ENCODE measurements at regions not wholly inside any gene's neighbourhood (a gene's known extent, or its start where the extent isn't known, plus 50 kb on each side); places are given as distances from the start of the nearest gene placed in this dataset.

DNA sequence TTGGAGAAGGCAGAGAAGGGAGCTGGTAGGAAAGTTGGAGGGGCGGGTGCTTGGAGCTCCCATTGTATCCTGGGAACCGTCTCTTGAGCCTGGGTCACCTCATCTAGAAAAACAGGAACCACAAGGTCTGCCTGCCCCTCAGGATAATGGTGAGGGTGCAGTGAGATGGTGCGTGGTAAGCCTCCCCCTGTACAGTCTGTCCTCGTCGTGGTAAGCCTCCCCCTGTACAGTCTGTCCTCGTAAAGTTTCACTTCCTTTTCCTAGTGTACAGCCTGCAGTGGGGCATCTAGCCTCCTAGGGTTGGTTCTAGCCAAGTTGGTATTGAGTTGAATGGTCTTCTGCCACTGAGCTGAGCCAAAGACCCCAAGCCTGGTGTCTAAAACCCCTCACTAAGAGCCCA, 66.5 kb upstream of the IGSF21 start:
- ATAC-seq (peak in 1 of 2 donors; percentile 58), DNase-seq (no peak)
- intact Hi-C loops (cut with DNase I), result no loop called here

DNA sequence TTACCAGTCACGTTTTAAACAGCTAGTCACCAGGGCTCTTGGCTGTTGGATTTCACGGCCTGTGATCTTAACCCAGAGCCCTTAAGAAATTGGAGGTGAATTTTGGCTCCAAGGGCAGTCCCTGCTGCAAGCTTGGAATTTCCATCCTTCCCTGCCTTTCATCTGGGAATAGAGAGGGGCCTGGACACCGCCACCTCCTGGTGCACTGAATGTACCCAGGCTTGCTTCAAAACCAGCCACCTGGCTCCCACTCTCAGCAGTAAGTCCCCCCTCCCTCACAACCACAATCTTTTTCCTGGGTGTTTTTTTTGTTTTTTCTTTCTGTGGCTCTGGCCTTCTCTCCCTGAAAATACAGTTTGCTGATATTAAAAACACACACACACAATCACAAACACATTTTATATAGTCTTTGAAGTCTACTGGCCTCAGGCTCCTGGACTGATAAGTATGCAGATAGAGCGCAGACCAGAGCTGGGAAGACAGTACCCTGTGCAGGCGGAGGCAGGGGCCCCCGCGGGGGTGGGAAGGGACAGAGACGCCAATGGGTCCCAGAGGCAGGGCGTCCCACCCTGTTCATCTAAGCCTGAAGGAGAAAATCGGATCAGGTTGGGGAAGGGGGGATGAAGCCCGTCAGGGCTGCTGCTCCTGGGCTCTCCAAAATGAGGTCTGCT, 65.8 kb upstream of the IGSF21 start:
- intact Hi-C loops (cut with DNase I), result no loop called here
- ATAC-seq (no peak), DNase-seq (no peak)

DNA sequence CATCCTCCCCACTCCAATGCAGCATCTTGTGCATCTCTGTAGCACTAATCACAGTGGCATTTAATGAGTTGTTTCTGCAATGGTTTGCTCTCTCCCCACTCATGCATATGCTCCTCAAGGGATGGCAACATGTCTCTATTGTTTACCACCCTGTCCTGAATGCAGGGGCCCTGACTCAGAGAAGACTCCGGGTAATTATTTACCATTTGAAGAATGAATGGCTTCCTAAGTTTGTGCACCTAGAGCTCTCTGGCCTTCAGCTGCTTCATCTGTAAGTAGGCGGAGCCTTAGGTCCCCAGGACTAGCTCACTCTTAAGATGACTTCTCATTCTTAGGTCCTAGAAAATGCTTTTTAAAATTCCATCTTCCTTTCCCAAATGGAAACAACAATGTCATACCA, 63.7 kb upstream of the IGSF21 start:
- intact Hi-C loops (cut with DNase I), result no loop called here
- no peak for ATAC-seq

DNA sequence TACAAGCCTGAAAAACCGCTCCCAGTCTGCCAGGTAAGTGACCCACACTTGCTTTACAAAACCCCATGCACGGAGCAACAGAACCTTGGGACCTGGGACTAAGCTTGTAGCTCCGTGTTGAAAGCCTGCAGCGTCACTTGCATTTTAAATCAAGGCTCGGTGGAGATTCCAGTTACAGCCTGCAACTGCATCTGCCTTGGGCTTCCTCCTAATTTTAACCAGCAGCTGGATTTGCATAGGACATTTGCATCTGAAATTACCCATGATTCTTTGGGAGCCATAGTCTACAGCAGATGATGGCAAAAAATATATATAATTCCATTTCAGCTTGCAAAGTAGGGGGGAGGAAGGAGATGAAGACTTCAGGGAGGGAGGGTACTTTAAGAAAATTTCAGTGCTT, 62.4 kb upstream of the IGSF21 start:
- intact Hi-C loops (cut with DNase I), result no loop called here
- ATAC-seq, result no peak

More for the DNA sequence above, 63.7 kb upstream of the IGSF21 start:
- DNase-seq, result no peak

DNA sequence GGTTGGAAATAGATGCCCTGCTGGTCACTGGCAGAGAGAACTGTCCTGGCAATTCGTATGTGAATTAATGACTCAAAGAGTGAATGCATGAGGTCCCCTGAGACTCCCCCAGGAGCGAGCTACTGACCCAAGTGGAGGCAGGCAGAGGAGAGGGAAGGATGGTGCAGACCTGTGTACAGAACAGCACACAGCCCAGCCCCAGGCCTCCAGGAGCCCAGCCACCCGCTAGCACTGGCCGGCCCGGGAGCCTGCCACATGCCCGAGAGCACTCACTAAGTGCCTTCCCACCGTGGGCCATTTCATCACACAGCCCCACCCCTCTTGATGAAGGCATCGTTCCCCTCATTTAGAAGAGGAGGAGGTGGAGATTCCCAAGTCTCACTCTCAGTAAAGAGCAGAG, 62.0 kb upstream of the IGSF21 start:
- DNase-seq, result no peak
- intact Hi-C loops (cut with DNase I), result no loop called here

More for the DNA sequence above, 62.4 kb upstream of the IGSF21 start:
- DNase-seq, result no peak

DNA sequence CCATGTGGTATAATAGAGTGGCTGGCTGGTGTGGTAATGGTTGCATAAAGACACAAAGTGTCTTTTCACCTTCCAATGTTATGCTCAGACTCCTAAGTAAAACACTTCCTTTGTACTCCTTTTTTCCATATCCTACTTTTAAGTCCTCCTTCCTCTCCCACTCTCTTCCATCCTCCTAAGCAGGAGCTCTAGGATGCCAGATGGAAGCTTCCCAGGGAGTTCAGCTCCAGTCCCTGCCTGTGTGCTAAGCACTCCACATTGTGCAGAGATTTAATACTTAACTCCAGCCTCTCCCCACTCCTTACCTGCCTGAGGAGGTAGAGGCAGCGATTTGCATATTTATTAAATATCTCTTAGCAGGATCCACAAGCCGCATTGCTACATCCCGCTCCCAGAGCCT, 60.5 kb upstream of the IGSF21 start:
- intact Hi-C loops (cut with DNase I), result no loop called here
- no peak for DNase-seq
- no peak for ATAC-seq

More for the DNA sequence above, 62.0 kb upstream of the IGSF21 start:
- ATAC-seq, result no peak

DNA sequence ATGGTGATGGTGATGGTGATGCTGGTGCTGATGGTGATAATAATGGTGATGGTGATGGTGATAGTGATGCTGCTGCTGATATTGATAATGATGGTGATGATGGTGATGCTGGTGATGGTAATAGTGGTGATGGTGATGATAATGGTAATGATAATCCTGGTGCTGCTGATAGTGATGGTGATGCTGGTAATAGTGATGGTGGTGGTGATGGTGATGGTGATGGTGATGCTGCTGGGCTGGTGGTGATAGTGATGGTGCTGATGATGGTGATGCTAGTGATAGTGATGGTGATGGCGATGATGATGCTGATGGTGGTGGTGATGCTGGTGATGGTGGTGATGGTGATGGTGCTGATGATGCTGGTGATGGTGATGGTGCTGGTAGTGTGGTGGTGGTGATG, 58.4 kb upstream of the IGSF21 start:
- intact Hi-C loops (cut with DNase I), result no loop called here
- no peak for DNase-seq
- ATAC-seq, result no peak

DNA sequence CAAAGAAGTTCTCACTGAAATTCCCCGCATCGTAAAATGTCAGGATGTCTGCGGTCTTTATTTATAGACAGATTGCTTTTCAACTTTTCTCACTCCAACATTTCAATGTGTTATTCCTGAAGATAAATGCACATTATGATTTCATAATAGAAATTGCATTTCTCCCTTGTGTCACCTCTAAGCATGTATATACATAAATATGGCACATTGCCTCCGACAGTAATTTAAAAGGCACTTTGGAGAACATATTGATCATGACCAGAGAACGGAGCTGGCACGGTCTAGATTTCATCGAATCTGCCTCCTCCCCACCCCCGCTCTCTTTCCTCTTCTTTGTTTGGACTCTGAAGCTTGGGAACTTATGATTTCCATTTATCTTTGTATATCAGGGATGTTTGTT, 54.9 kb upstream of the IGSF21 start:
- intact Hi-C loops (cut with DNase I), result no loop called here
- no peak for ATAC-seq
- DNase-seq, result no peak

DNA sequence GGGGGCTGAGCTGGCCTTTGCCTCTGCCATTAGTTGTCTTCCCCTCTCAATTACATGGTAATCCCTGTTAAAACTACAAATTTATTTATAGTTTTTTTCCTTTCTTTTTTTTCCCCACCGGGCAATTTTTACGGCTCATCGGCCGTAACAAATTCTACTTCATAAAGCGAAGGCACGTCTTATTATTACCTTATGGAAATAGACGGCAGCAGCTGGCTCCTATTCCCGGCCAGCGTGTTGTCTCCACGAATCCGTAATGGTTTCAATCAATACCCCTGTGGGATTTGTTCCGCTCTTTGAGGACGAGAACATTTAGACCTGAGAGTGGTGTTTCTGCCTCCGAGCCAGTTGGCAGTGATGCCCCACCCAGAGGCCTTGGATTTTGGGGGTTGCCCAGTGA, 52.4 kb upstream of the IGSF21 start:
- intact Hi-C loops (cut with DNase I), result no loop called here
- ATAC-seq, result no peak

DNA sequence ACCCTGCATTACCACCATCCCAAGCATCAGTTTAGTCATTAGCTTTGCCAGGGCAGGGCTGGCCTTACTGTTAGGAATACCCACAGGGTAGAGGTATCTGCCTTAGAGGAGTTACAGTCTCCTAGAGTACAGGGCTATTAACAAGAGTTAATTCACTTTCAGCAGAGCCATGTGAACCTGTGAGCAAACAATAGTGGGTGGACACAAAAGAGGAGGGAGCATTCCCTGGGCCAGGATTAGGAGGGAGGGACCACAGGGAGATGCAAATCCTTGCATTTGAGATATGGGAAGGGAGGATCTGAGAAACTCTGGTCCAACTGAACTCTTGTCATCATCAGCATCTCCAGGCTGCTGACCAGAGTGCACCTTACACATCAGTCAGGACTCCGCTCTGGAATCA, 51.1 kb upstream of the IGSF21 start:
- ATAC-seq, result no peak
- intact Hi-C loops (cut with DNase I), result no loop called here
- DNase-seq, result no peak

More for the DNA sequence above, 52.4 kb upstream of the IGSF21 start:
- DNase-seq, result no peak

DNA sequence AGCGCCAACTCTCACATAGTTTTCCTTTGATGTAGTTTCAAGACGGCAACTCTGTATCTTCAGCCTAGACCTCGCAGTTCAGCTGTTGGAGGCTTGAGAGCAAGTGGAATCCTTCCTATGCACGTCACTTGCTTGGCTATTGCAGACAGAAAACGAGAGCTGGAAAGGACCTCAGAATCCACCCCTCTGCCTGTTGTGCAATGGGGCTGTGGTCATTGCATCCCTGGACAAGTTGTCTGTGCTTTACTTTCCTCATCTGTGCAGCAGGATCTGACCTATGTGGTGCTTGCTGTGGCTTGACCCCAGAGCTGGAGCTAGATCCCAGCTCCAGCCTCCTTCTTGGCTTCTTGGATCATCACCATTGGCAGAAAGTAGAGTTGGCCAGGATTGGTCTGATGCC, 50.0 kb upstream of the IGSF21 start:
- DNase-seq, result no peak
- no peak for ATAC-seq
- intact Hi-C loops (cut with DNase I), result no loop called here

Data from left cardiac atrium (tissue), 4 donors.